GM10266 (cell line): ENCODE measurements at regions not wholly inside any gene's neighbourhood (a gene's known extent, or its start where the extent isn't known, plus 50 kb on each side); places are given as distances from the start of the nearest gene placed in this dataset.

ENCODE experiments used
- DNase-seq: peaks from one replicate; pipeline ENCODE4 v3.0.0; 2012; ENCODE audit errors: extremely low spot score
- TF ChIP-seq, protein P1 (sequence below): IDR thresholded peaks from 2 replicates; pipeline ENCODE4 v1.5.1; 2012; ENCODE audit warnings: mild to moderate bottlenecking, low read depth; ENCODE audit not compliant: control insufficient read depth, insufficient read depth; ENCODE audit errors: missing control alignments

- TF ChIP-seq, protein P1, sequence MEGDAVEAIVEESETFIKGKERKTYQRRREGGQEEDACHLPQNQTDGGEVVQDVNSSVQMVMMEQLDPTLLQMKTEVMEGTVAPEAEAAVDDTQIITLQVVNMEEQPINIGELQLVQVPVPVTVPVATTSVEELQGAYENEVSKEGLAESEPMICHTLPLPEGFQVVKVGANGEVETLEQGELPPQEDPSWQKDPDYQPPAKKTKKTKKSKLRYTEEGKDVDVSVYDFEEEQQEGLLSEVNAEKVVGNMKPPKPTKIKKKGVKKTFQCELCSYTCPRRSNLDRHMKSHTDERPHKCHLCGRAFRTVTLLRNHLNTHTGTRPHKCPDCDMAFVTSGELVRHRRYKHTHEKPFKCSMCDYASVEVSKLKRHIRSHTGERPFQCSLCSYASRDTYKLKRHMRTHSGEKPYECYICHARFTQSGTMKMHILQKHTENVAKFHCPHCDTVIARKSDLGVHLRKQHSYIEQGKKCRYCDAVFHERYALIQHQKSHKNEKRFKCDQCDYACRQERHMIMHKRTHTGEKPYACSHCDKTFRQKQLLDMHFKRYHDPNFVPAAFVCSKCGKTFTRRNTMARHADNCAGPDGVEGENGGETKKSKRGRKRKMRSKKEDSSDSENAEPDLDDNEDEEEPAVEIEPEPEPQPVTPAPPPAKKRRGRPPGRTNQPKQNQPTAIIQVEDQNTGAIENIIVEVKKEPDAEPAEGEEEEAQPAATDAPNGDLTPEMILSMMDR: no peak
- DNase-seq: no peak
Observed at GRCh38 chr15:26134812-26135211, 271.7 kb upstream of the ATP10A start.

- TF ChIP-seq, protein P1: no peak
- no peak for DNase-seq
Observed at GRCh38 chr15:26134152-26134551, 271.0 kb upstream of the ATP10A start.

DNA sequence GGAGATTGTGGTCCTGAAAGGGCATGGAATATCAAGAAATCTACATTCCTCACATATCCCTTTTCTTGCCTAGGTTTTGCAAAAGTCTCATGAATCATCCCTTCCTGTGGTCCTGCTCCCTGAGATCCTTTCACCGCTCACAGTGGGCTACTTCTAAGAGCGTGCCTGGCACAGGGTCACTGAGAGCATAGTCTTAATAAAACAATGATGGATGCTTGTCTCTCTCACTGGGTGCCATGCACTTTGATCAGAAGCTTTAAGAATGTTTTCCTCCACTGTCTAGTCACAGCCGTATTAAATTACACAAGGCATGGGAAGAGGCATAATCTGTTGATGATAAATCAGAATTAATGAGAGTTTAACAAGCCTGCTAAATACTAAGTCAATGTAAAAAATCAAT lies 269.7 kb upstream of the ATP10A start:
- TF ChIP-seq, protein P1: no peak
- no peak for DNase-seq

DNA sequence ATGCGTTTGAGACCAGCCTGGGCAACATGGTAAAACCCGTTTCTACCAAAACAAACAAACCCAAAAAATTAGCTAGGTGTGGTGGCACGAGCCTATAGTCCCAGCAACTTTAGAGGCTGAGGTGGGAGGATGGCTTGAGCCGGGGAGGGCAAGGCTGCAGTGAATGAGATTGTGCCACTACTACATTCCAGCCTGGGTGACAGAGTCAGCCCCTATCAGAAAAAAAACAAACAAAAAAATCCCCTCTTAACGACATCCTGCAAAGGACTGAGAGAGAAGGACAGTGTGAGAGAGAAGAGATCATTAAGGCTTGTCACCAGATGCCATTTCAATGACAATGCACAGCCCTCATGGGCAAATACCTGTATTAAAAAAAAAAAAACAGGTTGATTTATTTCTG lies 266.7 kb upstream of the ATP10A start:
- TF ChIP-seq, protein P1: no peak
- DNase-seq: no peak

DNA sequence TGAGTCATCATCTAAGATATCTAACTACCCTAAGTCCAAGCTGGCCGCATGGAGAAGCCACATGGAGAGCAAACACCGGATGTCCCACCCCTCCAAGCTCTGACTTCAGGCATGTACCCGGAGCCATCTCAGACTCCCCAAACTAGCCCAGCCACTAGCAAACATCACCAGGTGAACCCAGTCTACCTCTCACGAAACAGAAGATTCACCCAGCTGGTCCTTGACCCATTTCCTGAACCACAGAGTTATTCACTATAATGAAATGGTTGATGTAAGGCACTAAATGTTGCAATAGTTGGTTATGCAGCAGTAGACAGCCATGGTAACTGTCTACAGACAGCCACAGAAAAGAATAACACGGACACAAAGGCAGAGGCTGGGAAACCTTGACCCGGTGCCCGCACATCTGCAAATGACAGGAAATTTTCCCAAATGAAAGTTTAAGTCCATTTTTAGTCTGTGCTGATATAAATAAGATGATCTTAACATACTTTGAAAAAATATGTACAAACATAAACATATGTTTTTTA lies 265.5 kb upstream of the ATP10A start:
- no peak for DNase-seq
- TF ChIP-seq, protein P1: no peak

DNA sequence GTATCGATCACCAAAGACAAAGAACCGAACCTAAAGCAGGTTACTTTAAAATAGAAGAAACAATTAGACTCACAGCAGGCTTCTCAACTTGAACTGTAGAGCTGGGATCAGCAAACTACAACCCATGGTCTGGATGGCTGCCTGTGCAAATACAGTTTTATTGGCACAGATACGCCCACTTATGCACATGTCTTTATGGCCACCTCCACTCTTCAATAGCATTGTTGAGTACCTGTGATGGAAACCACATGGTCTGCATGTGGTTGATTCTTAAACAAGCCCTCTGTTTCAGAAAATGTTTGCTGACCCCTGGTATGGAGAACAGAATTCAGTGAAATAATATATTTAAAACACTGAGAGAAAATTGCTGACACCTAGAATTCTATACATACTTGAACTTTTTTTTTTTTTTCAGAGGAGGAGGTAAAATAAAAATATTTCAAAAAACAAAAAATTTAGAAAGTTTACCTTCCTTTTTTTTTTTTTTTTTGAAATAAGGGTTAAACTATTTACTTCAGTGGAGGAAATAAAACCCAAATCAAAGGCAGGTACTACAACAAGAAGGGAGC lies 263.8 kb upstream of the ATP10A start:
- no peak for DNase-seq

DNA sequence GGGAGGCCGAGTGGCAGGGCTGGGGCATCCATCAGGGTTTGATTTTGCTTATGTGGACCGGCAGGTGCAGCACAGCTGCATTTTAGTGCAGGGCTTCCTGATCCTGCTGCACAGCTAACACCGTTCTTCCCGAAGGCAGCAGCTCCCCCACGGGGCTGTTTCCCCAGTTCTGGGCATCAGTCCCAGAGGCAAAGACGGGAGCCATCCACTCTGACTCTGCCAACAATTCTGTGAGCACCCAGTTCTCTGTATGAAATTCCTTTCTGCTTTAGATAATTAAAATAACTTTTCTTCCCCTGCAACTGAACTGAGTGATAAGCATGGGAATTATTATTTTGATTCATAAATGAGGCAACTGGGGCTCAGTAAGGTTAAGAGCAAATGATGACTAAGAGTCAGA lies 262.9 kb upstream of the ATP10A start:
- no peak for DNase-seq
- TF ChIP-seq, protein P1: no peak

More for the DNA sequence above, 263.8 kb upstream of the ATP10A start:
- TF ChIP-seq, protein P1: no peak
